SK-N-SH (cell line): ENCODE measurements at regions not wholly inside any gene's neighbourhood (a gene's known extent, or its start where the extent isn't known, plus 50 kb on each side); places are given as distances from the start of the nearest gene placed in this dataset.

Source experiments
- CTCF ChIA-PET: fragments of 300-600, 350-600 bp; formaldehyde crosslinking; extraction: SDS; loops from one replicate; lab custom pipeline; 2021; lab: Yijun Ruan, JAX
- POLR2A ChIA-PET: fragments of 350-600 bp; sonication (Branson Sonifier 250); formaldehyde crosslinking; extraction: SDS; loops from one replicate; lab custom pipeline; 2020; ENCODE audit warnings: antibody characterized with exemption, inconsistent platforms; lab: Yijun Ruan, JAX
- DNase-seq: peaks from one replicate; pipeline ENCODE4 v3.0.0; 2012
- H2AFZ ChIP-seq: fragments of 200-600 bp; sonication (generic); 2 replicates; pipeline ENCODE4 v1.8.1; 2016; ENCODE audit warnings: antibody characterized with exemption, mild to moderate bottlenecking, low read depth
- H3F3A ChIP-seq: fragments of 200-600 bp; sonication (generic); replicated peaks from 2 replicates; pipeline ENCODE3; 2016; ENCODE audit warnings: antibody characterized with exemption, mild to moderate bottlenecking; ENCODE audit not compliant: insufficient read depth
- H3K27ac ChIP-seq, 2 experiments: fragments of 200-500 bp in 1 of 2; fragments of 200-600 bp in 1 of 2; sonication (Bioruptor generic) in 1 of 2; sonication (generic), shearing (Covaris generic) in 1 of 2; 2 replicates each; pipeline versions ENCODE4 v1.5.1 to v1.6.1; 2014 to 2016; ENCODE audit warnings: low read depth in 2 of 2, inconsistent platforms in 1 of 2, low read length in 1 of 2, mild to moderate bottlenecking in 1 of 2, mixed read lengths in 1 of 2
- H3K27me3 ChIP-seq: fragments of 200-600 bp; sonication (generic), shearing (Covaris generic); 2 replicates; pipeline ENCODE4 v1.6.1; 2016; ENCODE audit warnings: mixed run types; ENCODE audit not compliant: insufficient read depth
- H3K36me3 ChIP-seq, 2 experiments: fragments of 200-500 bp in 1 of 2; fragments of 200-600 bp in 1 of 2; sonication (Bioruptor generic) in 1 of 2; sonication (generic) in 1 of 2; replicated peaks in 1 of 2; 2 replicates each; pipeline versions ENCODE3 to v1.5.1; 2014 to 2016; ENCODE audit warnings: low read length in 1 of 2, mild to moderate bottlenecking in 1 of 2; ENCODE audit not compliant: insufficient read depth in 2 of 2, control insufficient read depth in 1 of 2
- H3K4me1 ChIP-seq, 2 experiments: fragments of 200-500 bp in 1 of 2; fragments of 200-600 bp in 1 of 2; sonication (Bioruptor generic) in 1 of 2; sonication (generic), shearing (Covaris generic) in 1 of 2; 2 replicates each; pipeline versions ENCODE4 v1.5.1 to v1.6.1; 2014 to 2016; ENCODE audit warnings: low read depth in 1 of 2, low read length in 1 of 2, mixed run types in 1 of 2; ENCODE audit not compliant: insufficient read depth in 2 of 2, control insufficient read depth in 1 of 2
- H3K4me2 ChIP-seq: fragments of 200-600 bp; sonication (generic), shearing (Covaris generic); 2 replicates; pipeline ENCODE4 v1.6.1; 2017; ENCODE audit warnings: mixed run types
- H3K4me3 ChIP-seq, 2 experiments: fragments of 200-500 bp in 1 of 2; fragments of 200-600 bp in 1 of 2; sonication (Bioruptor generic) in 1 of 2; sonication (generic), shearing (Covaris generic) in 1 of 2; 2 replicates each; pipeline versions ENCODE4 v1.5.1 to v1.8.1; 2014 to 2016; ENCODE audit warnings: low read depth in 2 of 2, inconsistent platforms in 1 of 2, low read length in 1 of 2, mild to moderate bottlenecking in 1 of 2, mixed read lengths in 1 of 2, moderate library complexity in 1 of 2
- H3K79me2 ChIP-seq: fragments of 200-600 bp; sonication (generic); 2 replicates; pipeline ENCODE4 v1.8.1; 2017; ENCODE audit warnings: mild to moderate bottlenecking; ENCODE audit not compliant: insufficient read depth
- H3K9ac ChIP-seq: fragments of 200-600 bp; sonication (generic); 2 replicates; pipeline ENCODE4 v1.6.1; 2017; ENCODE audit warnings: mixed run types
- H3K9me2 ChIP-seq: fragments of 200-600 bp; sonication (generic); 2 replicates; pipeline ENCODE4 v1.6.1; 2017; ENCODE audit warnings: mixed run types
- H3K9me3 ChIP-seq: fragments of 200-600 bp; sonication (generic); 2 replicates; pipeline ENCODE4 v1.6.1; 2017; ENCODE audit warnings: mixed run types, mild to moderate bottlenecking, moderate library complexity
- H4K20me1 ChIP-seq: fragments of 200-600 bp; sonication (generic); 2 replicates; pipeline ENCODE4 v1.6.1; 2017; ENCODE audit warnings: mild to moderate bottlenecking, mixed run types; ENCODE audit not compliant: insufficient read depth
- FOSL2 ChIP-seq: IDR thresholded peaks from 2 replicates; pipeline ENCODE4 v1.4.0; 2012; ENCODE audit warnings: low read depth, mild to moderate bottlenecking, moderate library complexity, borderline replicate concordance
- IRF3 ChIP-seq: fragments of 150-350 bp; IDR thresholded peaks from 2 replicates; pipeline ENCODE4 v1.6.1; 2016; ENCODE audit warnings: mild to moderate bottlenecking, low read depth, low read length
- JUND ChIP-seq: IDR thresholded peaks from 2 replicates; pipeline ENCODE4 v1.4.0; 2012
- MAX ChIP-seq: IDR thresholded peaks from 2 replicates; pipeline ENCODE4 v1.4.0; 2012; ENCODE audit warnings: low read depth
- MEF2A ChIP-seq: IDR thresholded peaks from 2 replicates; pipeline ENCODE4 v1.4.0; 2012; ENCODE audit warnings: low read depth, borderline replicate concordance
- MXI1 ChIP-seq: IDR thresholded peaks from 2 replicates; pipeline ENCODE4 v1.6.1; 2012; ENCODE audit warnings: mild to moderate bottlenecking, low read depth, low read length, improper control_type of control experiment
- NRF1 ChIP-seq: IDR thresholded peaks from 2 replicates; pipeline ENCODE4 v1.6.1; 2012; ENCODE audit warnings: low read depth, mild to moderate bottlenecking, low read length
- RAD21 ChIP-seq: IDR thresholded peaks from 2 replicates; pipeline ENCODE4 v1.6.1; 2012; ENCODE audit warnings: mild to moderate bottlenecking, low read length
- RCOR1 ChIP-seq: fragments of 150-350 bp; IDR thresholded peaks from 2 replicates; pipeline ENCODE4 v1.6.1; 2017; ENCODE audit warnings: antibody characterized with exemption, low read length
- REST ChIP-seq: IDR thresholded peaks from 2 replicates; pipeline ENCODE4 v1.6.1; 2012; ENCODE audit warnings: mild to moderate bottlenecking, low read depth, low read length, moderate library complexity
- SIN3A ChIP-seq: IDR thresholded peaks from 2 replicates; pipeline ENCODE4 v1.6.1; 2012; ENCODE audit warnings: low read depth, mild to moderate bottlenecking, low read length, moderate library complexity, borderline replicate concordance
- SMC3 ChIP-seq: IDR thresholded peaks from 2 replicates; pipeline ENCODE4 v1.6.1; 2012; ENCODE audit warnings: low read depth, low read length, improper control_type of control experiment
- WGBS: methylation state at CpG from one replicate; pipeline ENCODE4 v1.1.6; 2017; ENCODE audit warnings: low lambda C conversion rate; 5-methylcytosine and 5-hydroxymethylcytosine counted together
- TF ChIP-seq, protein P1 (sequence below): IDR thresholded peaks from 2 replicates; pipeline ENCODE4; 2012
- TF ChIP-seq, protein P2 (sequence below): IDR thresholded peaks from 2 replicates; pipeline ENCODE4 v1.4.0; 2012; ENCODE audit warnings: low read depth, borderline replicate concordance
- TF ChIP-seq, protein P3 (sequence below): IDR thresholded peaks from 2 replicates; pipeline ENCODE4 v1.4.0; 2012; ENCODE audit warnings: low read depth, borderline replicate concordance

GRCh38 chr3:8311321-8311720 is 190.3 kb upstream of the LMCD1 start:
- H3K27ac ChIP-seq: no peak overlapping the region
- DNase-seq: no peak
- no peaks in the 10 kb centered on the region for H3F3A ChIP-seq
- H4K20me1 ChIP-seq: no peaks in the 10 kb centered on the region
- WGBS: 56% methylated on average over 3 of the region's 3 CpGs
- peaks cover 4 to 9% of the 10 kb centered on the region in 2 experiments; a peak in 3 of 4 replicates for H3K4me1 ChIP-seq
- ChIA-PET POLR2A (no interaction called here), CTCF (interaction anchor here (1.9 kb wide), 1 partner anchor 9 kb away, joined by 8 read pairs; no protein-coding TSS in a partner anchor)
- H3K9ac ChIP-seq: no peak overlapping the region
- no peak overlapping the region for H3K4me3 ChIP-seq
- H3K27me3 ChIP-seq: no peaks in the 10 kb centered on the region
- H3K36me3 ChIP-seq: no peaks in the 10 kb centered on the region
- no peaks in the 10 kb centered on the region for H3K9me3 ChIP-seq
- no peaks in the 10 kb centered on the region for H3K9me2 ChIP-seq
- no peaks in the 10 kb centered on the region for H3K79me2 ChIP-seq
- no peak overlapping the region for H2AFZ ChIP-seq
- TF ChIP-seq RAD21: no peak
- TF ChIP-seq REST: no peak
- TF ChIP-seq MEF2A: no peak
- TF ChIP-seq MXI1: no peak
- TF ChIP-seq, protein P1, sequence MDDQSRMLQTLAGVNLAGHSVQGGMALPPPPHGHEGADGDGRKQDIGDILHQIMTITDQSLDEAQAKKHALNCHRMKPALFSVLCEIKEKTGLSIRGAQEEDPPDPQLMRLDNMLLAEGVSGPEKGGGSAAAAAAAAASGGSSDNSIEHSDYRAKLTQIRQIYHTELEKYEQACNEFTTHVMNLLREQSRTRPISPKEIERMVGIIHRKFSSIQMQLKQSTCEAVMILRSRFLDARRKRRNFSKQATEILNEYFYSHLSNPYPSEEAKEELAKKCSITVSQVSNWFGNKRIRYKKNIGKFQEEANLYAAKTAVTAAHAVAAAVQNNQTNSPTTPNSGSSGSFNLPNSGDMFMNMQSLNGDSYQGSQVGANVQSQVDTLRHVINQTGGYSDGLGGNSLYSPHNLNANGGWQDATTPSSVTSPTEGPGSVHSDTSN: no peak
- no peak for TF ChIP-seq SMC3
- TF ChIP-seq FOSL2: no peak
- no peak for TF ChIP-seq JUND
- no peak for TF ChIP-seq SIN3A
- no peak overlapping the region for H3K4me2 ChIP-seq

GRCh38 chr3:8312685-8313084 is 188.9 kb upstream of the LMCD1 start:
- POLR2A ChIA-PET: no interaction called here
- TF ChIP-seq, protein P2, sequence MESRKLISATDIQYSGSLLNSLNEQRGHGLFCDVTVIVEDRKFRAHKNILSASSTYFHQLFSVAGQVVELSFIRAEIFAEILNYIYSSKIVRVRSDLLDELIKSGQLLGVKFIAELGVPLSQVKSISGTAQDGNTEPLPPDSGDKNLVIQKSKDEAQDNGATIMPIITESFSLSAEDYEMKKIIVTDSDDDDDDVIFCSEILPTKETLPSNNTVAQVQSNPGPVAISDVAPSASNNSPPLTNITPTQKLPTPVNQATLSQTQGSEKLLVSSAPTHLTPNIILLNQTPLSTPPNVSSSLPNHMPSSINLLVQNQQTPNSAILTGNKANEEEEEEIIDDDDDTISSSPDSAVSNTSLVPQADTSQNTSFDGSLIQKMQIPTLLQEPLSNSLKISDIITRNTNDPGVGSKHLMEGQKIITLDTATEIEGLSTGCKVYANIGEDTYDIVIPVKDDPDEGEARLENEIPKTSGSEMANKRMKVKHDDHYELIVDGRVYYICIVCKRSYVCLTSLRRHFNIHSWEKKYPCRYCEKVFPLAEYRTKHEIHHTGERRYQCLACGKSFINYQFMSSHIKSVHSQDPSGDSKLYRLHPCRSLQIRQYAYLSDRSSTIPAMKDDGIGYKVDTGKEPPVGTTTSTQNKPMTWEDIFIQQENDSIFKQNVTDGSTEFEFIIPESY: no peak
- no peak for TF ChIP-seq NRF1
- TF ChIP-seq, protein P3, sequence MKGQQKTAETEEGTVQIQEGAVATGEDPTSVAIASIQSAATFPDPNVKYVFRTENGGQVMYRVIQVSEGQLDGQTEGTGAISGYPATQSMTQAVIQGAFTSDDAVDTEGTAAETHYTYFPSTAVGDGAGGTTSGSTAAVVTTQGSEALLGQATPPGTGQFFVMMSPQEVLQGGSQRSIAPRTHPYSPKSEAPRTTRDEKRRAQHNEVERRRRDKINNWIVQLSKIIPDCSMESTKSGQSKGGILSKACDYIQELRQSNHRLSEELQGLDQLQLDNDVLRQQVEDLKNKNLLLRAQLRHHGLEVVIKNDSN: no peak
- TF ChIP-seq MAX: no peak
- no peak for TF ChIP-seq RCOR1
- TF ChIP-seq IRF3: no peak
- no peak for DNase-seq
- CTCF ChIA-PET: interaction anchor here (1.3 kb wide), 1 partner anchor 11 kb away, joined by 7 read pairs; no protein-coding TSS in a partner anchor
- Histone ChIP-seq H3K36me3 (no peaks in the 10 kb centered on the region), H3K9ac (no peak overlapping the region), H3K79me2 (no peaks in the 10 kb centered on the region), H3K4me2 (no peak overlapping the region), H3K27ac (no peak overlapping the region), H4K20me1 (no peaks in the 10 kb centered on the region), H2AFZ (no peak overlapping the region), H3K4me1 (peaks cover 8 to 9% of the 10 kb centered on the region in 2 experiments; a peak in 3 of 4 replicates), H3K27me3 (no peaks in the 10 kb centered on the region), H3K4me3 (no peak overlapping the region), H3F3A (no peaks in the 10 kb centered on the region), H3K9me2 (no peaks in the 10 kb centered on the region), H3K9me3 (no peaks in the 10 kb centered on the region)
